ENCODE measurements at regions not wholly inside any gene's neighbourhood (a gene's known extent, or its start where the extent isn't known, plus 50 kb on each side); places are given as distances from the start of the nearest gene placed in this dataset. TPM values are rescaled to one million over a fixed set of nuclear protein-coding genes. Genes with fewer than 3 reads are reported as not detected.

GRCh38 chr10:25875556-25876165, 58.4 kb upstream of the MYO3A start:
- H3K9me2 ChIP-seq (ENCODE audit: insufficient read depth, low read length) = no peaks in the 10 kb centered on the region
- no peaks in the 10 kb centered on the region for H3K79me2 ChIP-seq (ENCODE audit: insufficient read depth, low read depth, low read length)
- no peak overlapping the region for H3K27ac ChIP-seq (ENCODE audit: low read depth, low read length, poor library complexity, severe bottlenecking)
- intact Hi-C loops (cut with micrococcal nuclease; ENCODE audit: unreplicated experiment) = loop anchor here (1.0 to 5.0 kb wide), 4 partner anchors 107 to 393 kb away; no protein-coding TSS in a partner anchor
- BruUV-seq (replicated peaks) = no TSS peak
- H3K9me3 ChIP-seq (ENCODE audit: low read length) = no peaks in the 10 kb centered on the region
- peak; percentile 88 for DNase-seq (ENCODE audit: low spot score)
- peaks cover 14% of the 10 kb centered on the region for H3K4me1 ChIP-seq (ENCODE audit: insufficient read depth, low read length, poor library complexity, severe bottlenecking)
- ChIA-PET CTCF (ENCODE audit: unreplicated experiment) (interaction anchor here (0.9 to 1.9 kb wide), 3 partner anchors 236 to 395 kb away, joined by 3 to 6 read pairs (median 5); no protein-coding TSS in a partner anchor), POLR2A (interaction anchor here (0.7 to 2.2 kb wide), 10 partner anchors 17 to 388 kb away, joined by 3 to 8 read pairs (median 3); no protein-coding TSS in a partner anchor)
- no peaks in the 10 kb centered on the region for H4K20me1 ChIP-seq (ENCODE audit: insufficient read depth, low read length)
- H3K4me3 ChIP-seq (ENCODE audit: low read depth, low read length, poor library complexity, severe bottlenecking) = no peak overlapping the region
- no peak for TF ChIP-seq EZH2phosphoT487 (IDR thresholded peaks at IDR 0.05; ENCODE audit: borderline replicate concordance, low read depth, low read length)
- peak; percentile 98 for TF ChIP-seq CTCF (conservative IDR thresholded peaks at IDR 0.05; ENCODE audit: low read length)
- peak overlapping the region; percentile 36 for H3K4me2 ChIP-seq (ENCODE audit: low read length)
- H2AFZ ChIP-seq (ENCODE audit: low read length) = peak overlapping the region; percentile 64; the same call in 1 of the 2 replicates
- no peaks in the 10 kb centered on the region for H3K36me3 ChIP-seq (ENCODE audit: insufficient read depth, low read length)

DNA sequence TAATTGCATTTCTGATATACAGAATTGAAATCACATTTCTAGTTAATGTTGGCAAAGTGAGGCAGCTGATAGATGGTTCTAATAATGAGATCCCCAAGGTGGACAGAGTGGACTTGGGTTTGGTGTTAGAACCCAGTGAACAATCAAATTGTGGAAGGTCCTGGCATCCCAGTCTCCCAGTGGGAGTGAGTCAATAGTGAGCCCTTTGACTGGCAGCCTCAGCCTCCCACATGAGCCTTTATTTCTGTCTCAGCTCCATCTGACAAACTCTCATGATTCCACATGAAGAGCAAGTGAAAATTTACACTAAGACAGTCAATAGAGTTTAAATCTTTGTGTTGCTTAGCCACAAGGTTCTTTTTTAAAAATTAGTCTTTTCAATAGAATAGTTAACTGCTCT, 56.7 kb upstream of the MYO3A start:
- Histone ChIP-seq H3K9me2 (ENCODE audit: insufficient read depth, low read length) (no peaks in the 10 kb centered on the region), H2AFZ (ENCODE audit: low read length) (no peak overlapping the region), H3K9me3 (ENCODE audit: low read length) (no peaks in the 10 kb centered on the region), H4K20me1 (ENCODE audit: insufficient read depth, low read length) (no peaks in the 10 kb centered on the region), H3K4me3 (ENCODE audit: low read depth, low read length, poor library complexity, severe bottlenecking) (no peak overlapping the region), H3K4me1 (ENCODE audit: insufficient read depth, low read length, poor library complexity, severe bottlenecking) (peaks cover 14% of the 10 kb centered on the region), H3K4me2 (ENCODE audit: low read length) (no peak overlapping the region), H3K79me2 (ENCODE audit: insufficient read depth, low read depth, low read length) (no peaks in the 10 kb centered on the region), H3K36me3 (ENCODE audit: insufficient read depth, low read length) (no peaks in the 10 kb centered on the region), H3K27ac (ENCODE audit: low read depth, low read length, poor library complexity, severe bottlenecking) (no peak overlapping the region)
- no peak for TF ChIP-seq EZH2phosphoT487 (IDR thresholded peaks at IDR 0.05; ENCODE audit: borderline replicate concordance, low read depth, low read length)
- no peak for TF ChIP-seq CTCF (conservative IDR thresholded peaks at IDR 0.05; ENCODE audit: low read length)
- POLR2A ChIA-PET = no interaction called here
- intact Hi-C loops (cut with micrococcal nuclease; ENCODE audit: unreplicated experiment) = loop anchor here (1.0 to 5.0 kb wide), 2 partner anchors 25 to 105 kb away; no protein-coding TSS in a partner anchor
- no peak for DNase-seq (ENCODE audit: low spot score)
- CTCF ChIA-PET (ENCODE audit: unreplicated experiment) = no interaction called here
- BruUV-seq (replicated peaks) = no TSS peak

Small RNAs in the stretch of these regions (small RNA-seq; reads per million reads assigned to genes)
- gene RNA5SP306 = 0.68 reads per million, percentile 25 among the genes with 10 or more reads in this experiment
- gene RNU6-632P = not detected

Data from OCI-LY7 (cell line).